GM12874 (cell line): ENCODE measurements at regions not wholly inside any gene's neighbourhood (a gene's known extent, or its start where the extent isn't known, plus 50 kb on each side); places are given as distances from the start of the nearest gene placed in this dataset.

ENCODE experiments used
- TF ChIP-seq, protein P1 (sequence below): IDR thresholded peaks from 2 replicates; pipeline ENCODE4 v1.5.1; 2011; ENCODE audit warnings: low read depth, mild to moderate bottlenecking, control low read depth, low read length, moderate library complexity; ENCODE audit not compliant: insufficient read depth

GRCh38 chr10:108632144-108632543 lies 1291.2 kb downstream of the XPNPEP1 start:
- TF ChIP-seq, protein P1, sequence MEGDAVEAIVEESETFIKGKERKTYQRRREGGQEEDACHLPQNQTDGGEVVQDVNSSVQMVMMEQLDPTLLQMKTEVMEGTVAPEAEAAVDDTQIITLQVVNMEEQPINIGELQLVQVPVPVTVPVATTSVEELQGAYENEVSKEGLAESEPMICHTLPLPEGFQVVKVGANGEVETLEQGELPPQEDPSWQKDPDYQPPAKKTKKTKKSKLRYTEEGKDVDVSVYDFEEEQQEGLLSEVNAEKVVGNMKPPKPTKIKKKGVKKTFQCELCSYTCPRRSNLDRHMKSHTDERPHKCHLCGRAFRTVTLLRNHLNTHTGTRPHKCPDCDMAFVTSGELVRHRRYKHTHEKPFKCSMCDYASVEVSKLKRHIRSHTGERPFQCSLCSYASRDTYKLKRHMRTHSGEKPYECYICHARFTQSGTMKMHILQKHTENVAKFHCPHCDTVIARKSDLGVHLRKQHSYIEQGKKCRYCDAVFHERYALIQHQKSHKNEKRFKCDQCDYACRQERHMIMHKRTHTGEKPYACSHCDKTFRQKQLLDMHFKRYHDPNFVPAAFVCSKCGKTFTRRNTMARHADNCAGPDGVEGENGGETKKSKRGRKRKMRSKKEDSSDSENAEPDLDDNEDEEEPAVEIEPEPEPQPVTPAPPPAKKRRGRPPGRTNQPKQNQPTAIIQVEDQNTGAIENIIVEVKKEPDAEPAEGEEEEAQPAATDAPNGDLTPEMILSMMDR, result no peak

- TF ChIP-seq, protein P1, result no peak
Measured at GRCh38 chr10:108631332-108631731, 1292.0 kb downstream of the XPNPEP1 start.

DNA sequence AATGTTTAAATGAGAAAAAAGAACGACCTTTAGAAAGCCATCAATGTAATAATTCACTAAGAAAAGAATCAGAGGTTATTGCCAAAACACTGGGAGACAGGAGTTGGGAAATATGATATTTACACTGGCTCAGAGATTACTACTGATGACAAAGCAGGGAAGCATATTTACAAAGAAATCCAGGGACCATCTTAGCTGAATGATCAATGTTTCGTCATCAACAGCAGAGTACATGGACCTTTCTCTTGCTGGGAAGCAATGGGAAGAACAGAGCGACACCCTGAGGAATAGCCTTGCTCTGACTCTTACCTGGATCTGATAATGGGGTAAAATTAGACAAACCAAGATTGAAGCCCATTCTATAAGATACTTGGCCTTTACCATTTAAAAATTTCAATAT lies 1293.5 kb downstream of the XPNPEP1 start:
- TF ChIP-seq, protein P1, result no peak

DNA sequence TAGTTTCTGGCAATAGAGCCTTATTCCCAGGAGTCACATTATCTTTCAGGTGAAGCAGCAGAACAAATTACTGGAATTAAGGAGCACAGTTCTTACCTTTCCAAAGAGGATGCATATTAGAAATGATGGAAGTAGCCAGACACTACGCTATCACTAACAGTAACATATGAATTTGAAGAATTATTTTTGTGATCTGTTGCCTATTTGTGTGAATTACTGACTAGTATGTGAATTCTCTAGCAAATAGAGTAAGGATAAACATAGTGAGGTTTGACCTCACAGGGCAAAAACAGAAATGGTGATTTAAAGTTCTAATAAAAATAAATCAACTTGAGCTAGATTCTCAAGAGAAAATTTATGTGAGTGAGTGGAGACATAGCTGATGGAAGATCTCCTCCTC lies 1299.3 kb downstream of the XPNPEP1 start:
- TF ChIP-seq, protein P1, result no peak

DNA sequence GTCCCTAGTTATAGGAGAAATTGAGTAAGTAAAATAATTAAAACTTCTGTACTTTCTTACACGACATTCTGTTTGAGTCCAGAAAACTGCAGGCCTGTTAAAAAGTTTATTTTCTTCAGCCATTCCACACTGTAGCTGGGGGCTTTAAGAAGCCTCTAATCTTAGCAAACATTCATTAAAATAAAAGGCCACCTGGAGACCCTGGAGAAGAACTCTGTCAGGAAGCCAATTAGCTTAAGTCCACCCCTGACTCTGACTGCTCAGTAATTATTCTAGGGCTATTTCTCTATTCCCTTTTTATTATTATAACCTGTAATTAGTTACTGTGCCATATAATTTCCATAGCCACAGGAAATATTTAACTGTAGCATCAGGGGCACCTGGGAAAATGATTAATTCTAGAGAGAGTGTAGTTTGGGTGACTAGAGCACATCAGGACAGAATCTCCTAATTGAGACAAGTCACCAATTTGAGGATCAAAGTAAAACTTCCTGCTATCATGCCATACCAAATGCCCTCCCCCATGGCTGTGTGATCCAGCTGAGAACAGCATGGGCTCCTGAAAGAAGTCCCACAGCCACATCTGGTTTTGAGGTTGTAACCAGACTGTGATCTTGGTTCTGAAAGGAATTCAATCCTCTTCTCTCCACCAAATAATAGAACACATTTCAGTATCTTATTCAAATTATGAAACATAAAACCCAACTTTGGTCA lies 1302.3 kb downstream of the XPNPEP1 start:
- TF ChIP-seq, protein P1, result no peak

DNA sequence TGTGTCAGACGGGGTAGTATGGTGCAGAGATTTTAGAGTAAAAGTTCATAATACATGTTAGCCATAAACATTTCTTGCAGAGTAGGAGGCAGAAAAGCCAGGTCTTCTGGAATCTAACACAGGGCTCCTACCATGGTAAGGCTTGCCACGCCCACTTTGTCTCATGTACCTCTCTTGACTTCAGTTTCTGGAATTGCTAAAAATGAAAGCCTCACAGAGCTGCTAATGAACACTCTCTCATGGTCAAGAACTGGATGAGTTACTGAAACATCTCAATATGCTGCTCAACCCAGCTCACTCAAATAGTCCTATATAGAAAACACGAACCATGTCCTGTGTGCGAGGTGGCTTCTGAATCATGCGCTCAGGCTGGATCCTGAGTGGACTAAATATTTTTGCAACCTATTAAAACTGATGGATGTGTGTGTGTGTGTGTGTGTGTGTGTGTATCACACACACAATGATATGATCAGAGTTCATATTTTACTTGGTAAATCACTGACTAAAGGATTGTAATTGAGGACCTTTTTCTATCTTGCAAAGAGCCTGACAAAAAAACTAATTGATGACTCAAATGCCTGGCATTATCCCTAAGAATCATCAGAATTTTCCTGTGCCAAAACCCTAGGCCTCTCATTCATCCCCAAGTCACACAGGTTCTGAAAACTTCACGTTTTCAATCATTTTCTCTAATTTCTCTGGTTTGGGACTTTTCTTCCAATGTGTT lies 1306.6 kb downstream of the XPNPEP1 start:
- TF ChIP-seq, protein P1, result no peak

DNA sequence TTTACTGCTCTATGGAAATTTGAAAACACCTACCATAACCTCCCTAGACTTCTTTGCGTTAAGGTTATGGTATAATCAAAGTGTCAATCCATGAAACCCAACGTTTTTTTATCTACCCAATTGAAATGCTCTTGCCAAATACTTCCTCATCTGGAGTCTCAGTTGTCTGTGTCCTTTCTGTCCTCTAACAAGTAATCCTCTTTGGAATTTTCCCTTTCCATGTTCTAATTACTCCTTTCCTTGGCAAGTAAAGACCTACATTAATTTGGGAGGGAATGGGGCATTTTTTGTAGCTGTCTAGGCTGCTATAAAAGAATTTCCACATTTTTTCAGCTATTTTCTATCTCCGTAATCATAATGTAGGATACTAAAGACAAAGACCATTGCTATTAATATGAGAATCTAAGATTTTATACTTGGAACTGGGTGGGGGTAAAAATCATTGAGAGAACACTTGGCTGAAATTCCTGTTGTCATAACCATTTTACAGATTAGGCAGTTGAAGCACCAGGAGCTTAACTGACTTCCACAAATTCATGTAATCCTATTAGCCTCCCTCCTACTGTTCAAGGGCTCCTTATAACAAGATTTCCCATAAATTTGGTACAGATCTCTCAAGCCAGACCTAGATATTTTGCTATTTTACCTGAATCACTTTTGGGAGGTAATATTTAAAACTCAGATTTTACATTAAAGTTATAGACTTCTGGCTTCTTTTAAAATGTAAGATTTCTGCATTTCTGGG lies 1307.6 kb downstream of the XPNPEP1 start:
- TF ChIP-seq, protein P1, result no peak
